GM18907 (cell line): ENCODE measurements at regions not wholly inside any gene's neighbourhood (a gene's known extent, or its start where the extent isn't known, plus 50 kb on each side); places are given as distances from the start of the nearest gene placed in this dataset.
A peak's percentile ranks its signal among the peaks of the same experiment; 100 is the strongest.
"Not testable (repeated sequence)": the region's sequence is repeated elsewhere in the genome, so short reads cannot be mapped to it uniquely, and the experiment has no call there.

Experiments
- ATAC-seq: cut with Tn5 transposase; IDR thresholded peaks from one replicate; pipeline ENCODE4 v1.9.1; 2021; ENCODE audit warnings: mild to moderate bottlenecking, moderate library complexity; ENCODE audit not compliant: unreplicated experiment

GRCh38 chr7:115297656-115298055 lies 375.8 kb downstream of the MDFIC start:
- ATAC-seq: no peak

GRCh38 chr7:115293628-115294240 lies 371.8 kb downstream of the MDFIC start:
- ATAC-seq: no peak

GRCh38 chr7:115292381-115292780 lies 370.5 kb downstream of the MDFIC start:
- no peak for ATAC-seq

GRCh38 chr7:115289971-115290370 lies 368.1 kb downstream of the MDFIC start:
- no peak for ATAC-seq

- ATAC-seq: no peak
Observed at GRCh38 chr7:115276791-115277190, 354.9 kb downstream of the MDFIC start.

- not testable (repeated sequence) for ATAC-seq
Observed at GRCh38 chr7:115273855-115274254, 352.0 kb downstream of the MDFIC start.

- ATAC-seq: no peak
Observed at GRCh38 chr7:115273139-115273772, 351.4 kb downstream of the MDFIC start.

GRCh38 chr7:115271332-115272235 lies 349.7 kb downstream of the MDFIC start:
- no peak for ATAC-seq

GRCh38 chr7:115269486-115269885 lies 347.6 kb downstream of the MDFIC start:
- no peak for ATAC-seq

GRCh38 chr7:115267503-115267902 lies 345.6 kb downstream of the MDFIC start:
- ATAC-seq: peak; percentile 45

- ATAC-seq: no peak
Observed at GRCh38 chr7:115260381-115260780, 338.5 kb downstream of the MDFIC start.

- ATAC-seq: no peak
Observed at GRCh38 chr7:115252461-115252860, 330.6 kb downstream of the MDFIC start.

- no peak for ATAC-seq
Observed at GRCh38 chr7:115249080-115249479, 327.2 kb downstream of the MDFIC start.

GRCh38 chr7:115241151-115241550 lies 319.3 kb downstream of the MDFIC start:
- no peak for ATAC-seq

- no peak for ATAC-seq
Observed at GRCh38 chr7:115240242-115240641, 318.3 kb downstream of the MDFIC start.

- ATAC-seq: no peak
Observed at GRCh38 chr7:115235075-115235474, 313.2 kb downstream of the MDFIC start.

GRCh38 chr7:115233809-115234208 lies 311.9 kb downstream of the MDFIC start:
- no peak for ATAC-seq

GRCh38 chr7:115232041-115232440 lies 310.1 kb downstream of the MDFIC start:
- no peak for ATAC-seq

- ATAC-seq: peak; percentile 75
Observed at GRCh38 chr7:115230882-115231571, 309.1 kb downstream of the MDFIC start.

GRCh38 chr7:115229401-115230105 lies 307.7 kb downstream of the MDFIC start:
- ATAC-seq: no peak
